ENCODE measurements at regions not wholly inside any gene's neighbourhood (a gene's known extent, or its start where the extent isn't known, plus 50 kb on each side); places are given as distances from the start of the nearest gene placed in this dataset.

GRCh38 chr11:119806064-119806915 is 77.3 kb upstream of the NECTIN1 start:
- DNase-seq, result no peak

- DNase-seq, result no peak
These were observed 76.7 kb upstream of the NECTIN1 start for GRCh38 chr11:119805663-119806062.

GRCh38 chr11:119804698-119805097 is 75.7 kb upstream of the NECTIN1 start:
- DNase-seq, result no peak

- no peak for DNase-seq
These were observed 74.8 kb upstream of the NECTIN1 start for GRCh38 chr11:119803726-119804294.

- no peak for DNase-seq
These were observed 74.1 kb upstream of the NECTIN1 start for GRCh38 chr11:119803139-119803538.

GRCh38 chr11:119802670-119803069 is 73.7 kb upstream of the NECTIN1 start:
- no peak for DNase-seq

GRCh38 chr11:119800619-119801018 is 71.6 kb upstream of the NECTIN1 start:
- DNase-seq, result no peak

- no peak for DNase-seq
These were observed 71.2 kb upstream of the NECTIN1 start for GRCh38 chr11:119800171-119800570.

- DNase-seq, result no peak
These were observed 69.7 kb upstream of the NECTIN1 start for GRCh38 chr11:119798656-119799055.

GRCh38 chr11:119797736-119798135 is 68.7 kb upstream of the NECTIN1 start:
- DNase-seq, result no peak

- no peak for DNase-seq
These were observed 68.2 kb upstream of the NECTIN1 start for GRCh38 chr11:119797123-119797611.

GRCh38 chr11:119796363-119797060 is 67.5 kb upstream of the NECTIN1 start:
- no peak for DNase-seq

GRCh38 chr11:119795690-119796089 is 66.7 kb upstream of the NECTIN1 start:
- DNase-seq, result no peak

GRCh38 chr11:119795231-119795630 is 66.2 kb upstream of the NECTIN1 start:
- DNase-seq, result no peak

- DNase-seq, result no peak
These were observed 65.8 kb upstream of the NECTIN1 start for GRCh38 chr11:119794756-119795155.

GRCh38 chr11:119794141-119794665 is 65.2 kb upstream of the NECTIN1 start:
- no peak for DNase-seq

GRCh38 chr11:119793335-119793984 is 64.5 kb upstream of the NECTIN1 start:
- DNase-seq, result no peak

GRCh38 chr11:119791701-119792151 is 62.7 kb upstream of the NECTIN1 start:
- DNase-seq, result no peak

- no peak for DNase-seq
These were observed 62.0 kb upstream of the NECTIN1 start for GRCh38 chr11:119791047-119791446.

- DNase-seq, result no peak
These were observed 61.5 kb upstream of the NECTIN1 start for GRCh38 chr11:119790476-119790875.

GRCh38 chr11:119789766-119790407 is 60.9 kb upstream of the NECTIN1 start:
- no peak for DNase-seq

GRCh38 chr11:119788911-119789560 is 60.0 kb upstream of the NECTIN1 start:
- DNase-seq, result no peak

All from NCI-H1694 (cell line).